Osteoblast (primary cell): ENCODE measurements at regions not wholly inside any gene's neighbourhood (a gene's known extent, or its start where the extent isn't known, plus 50 kb on each side); places are given as distances from the start of the nearest gene placed in this dataset.

ENCODE experiments used
- DNase-seq: peaks from one replicate; pipeline ENCODE4 v3.0.0; 2011; ENCODE audit warnings: low spot score, mixed read lengths; ENCODE audit not compliant: insufficient read length; ENCODE audit errors: missing footprints
- H2AFZ ChIP-seq: 2 replicates; pipeline ENCODE4 v1.6.0; 2011; ENCODE audit warnings: mild to moderate bottlenecking, low read length
- H3K27ac ChIP-seq: 2 replicates; pipeline ENCODE4 v1.5.1; 2011; ENCODE audit warnings: mild to moderate bottlenecking, low read depth, low read length, moderate library complexity
- H3K27me3 ChIP-seq: 2 replicates; pipeline ENCODE4 v1.6.0; 2012; ENCODE audit warnings: mild to moderate bottlenecking, control low read depth, inconsistent platforms, low read length, moderate library complexity; ENCODE audit not compliant: insufficient read depth
- H3K36me3 ChIP-seq: 2 replicates; pipeline ENCODE4 v1.5.1; 2011; ENCODE audit warnings: mild to moderate bottlenecking, low read length, control low read depth, moderate library complexity; ENCODE audit not compliant: insufficient read depth
- H3K4me1 ChIP-seq: 2 replicates; pipeline ENCODE4 v1.5.1; 2011; ENCODE audit warnings: mild to moderate bottlenecking, low read length, control low read depth, moderate library complexity; ENCODE audit not compliant: insufficient read depth
- H3K4me2 ChIP-seq: 2 replicates; pipeline ENCODE4 v1.6.0; 2011; ENCODE audit warnings: mild to moderate bottlenecking, low read length; ENCODE audit not compliant: insufficient read depth
- H3K4me3 ChIP-seq: fragments of 200-600 bp; sonication (generic); 3 replicates; pipeline ENCODE4 v1.5.1; 2012; ENCODE audit warnings: mild to moderate bottlenecking, low read length, inconsistent platforms; ENCODE audit not compliant: insufficient read depth
- H3K79me2 ChIP-seq: 2 replicates; pipeline ENCODE4 v1.6.0; 2012; ENCODE audit warnings: mild to moderate bottlenecking, low read length, control low read depth, inconsistent platforms; ENCODE audit not compliant: insufficient read depth
- H3K9me3 ChIP-seq: 2 replicates; pipeline ENCODE4 v1.5.1; 2011; ENCODE audit warnings: low read depth, low read length, control low read depth
- H4K20me1 ChIP-seq: 2 replicates; pipeline ENCODE4 v1.6.0; 2012; ENCODE audit warnings: mild to moderate bottlenecking, low read length, control low read depth; ENCODE audit not compliant: insufficient read depth
- CTCF ChIP-seq: IDR thresholded peaks from 2 replicates; pipeline ENCODE4 v1.5.1; 2011; ENCODE audit warnings: mild to moderate bottlenecking, low read depth, low read length, moderate library complexity; ENCODE audit errors: extremely low read depth

- Histone ChIP-seq H3K9me3 (peaks cover 2% of the 10 kb centered on the region), H3K36me3 (no peaks in the 10 kb centered on the region), H3K27me3 (no peaks in the 10 kb centered on the region), H4K20me1 (no peaks in the 10 kb centered on the region), H3K4me3 (no peak overlapping the region), H3K4me1 (no peaks in the 10 kb centered on the region), H3K27ac (no peak overlapping the region), H2AFZ (no peak overlapping the region), H3K4me2 (no peak overlapping the region), H3K79me2 (no peaks in the 10 kb centered on the region)
- TF ChIP-seq CTCF: no peak
- DNase-seq: no peak
Observed at GRCh38 chr15:46672041-46672440, 1037.2 kb downstream of the SQOR start.

- no peaks in the 10 kb centered on the region for H3K27me3 ChIP-seq
- H3K4me3 ChIP-seq: no peak overlapping the region
- H4K20me1 ChIP-seq: no peaks in the 10 kb centered on the region
- no peaks in the 10 kb centered on the region for H3K79me2 ChIP-seq
- H3K4me2 ChIP-seq: no peak overlapping the region
- peaks cover 2% of the 10 kb centered on the region for H3K9me3 ChIP-seq
- no peak overlapping the region for H2AFZ ChIP-seq
- no peak overlapping the region for H3K27ac ChIP-seq
- no peak for DNase-seq
- no peaks in the 10 kb centered on the region for H3K36me3 ChIP-seq
- no peaks in the 10 kb centered on the region for H3K4me1 ChIP-seq
- no peak for TF ChIP-seq CTCF
Observed at GRCh38 chr15:46676233-46677206, 1040.8 kb upstream of the SEMA6D start.

- no peak for TF ChIP-seq CTCF
- Histone ChIP-seq H3K9me3 (peaks cover 2% of the 10 kb centered on the region), H2AFZ (no peak overlapping the region), H3K4me2 (no peak overlapping the region), H3K79me2 (no peaks in the 10 kb centered on the region), H3K4me1 (no peaks in the 10 kb centered on the region), H3K36me3 (no peaks in the 10 kb centered on the region), H3K4me3 (no peak overlapping the region), H3K27ac (no peak overlapping the region), H3K27me3 (no peaks in the 10 kb centered on the region), H4K20me1 (no peaks in the 10 kb centered on the region)
- no peak for DNase-seq
Observed at GRCh38 chr15:46677491-46677890, 1039.8 kb upstream of the SEMA6D start.

- Histone ChIP-seq H3K36me3 (no peaks in the 10 kb centered on the region), H3K27me3 (no peaks in the 10 kb centered on the region), H3K9me3 (no peaks in the 10 kb centered on the region), H4K20me1 (no peaks in the 10 kb centered on the region), H3K79me2 (no peaks in the 10 kb centered on the region), H3K4me3 (no peak overlapping the region), H3K4me1 (no peaks in the 10 kb centered on the region), H3K4me2 (no peak overlapping the region), H3K27ac (no peak overlapping the region), H2AFZ (no peak overlapping the region)
- TF ChIP-seq CTCF: no peak
- DNase-seq: no peak
Observed at GRCh38 chr15:46681901-46682300, 1035.4 kb upstream of the SEMA6D start.
